ENCODE measurements at regions not wholly inside any gene's neighbourhood (a gene's known extent, or its start where the extent isn't known, plus 50 kb on each side); places are given as distances from the start of the nearest gene placed in this dataset.

GRCh38 chr5:18078157-18078556, 443.9 kb downstream of the TAF11L14 start:
- TF ChIP-seq CTCF (IDR thresholded peaks at IDR 0.05; ENCODE audit: borderline replicate concordance, extremely low read depth, low read length, poor library complexity, severe bottlenecking) (no peak), EZH2 (IDR thresholded peaks at IDR 0.05; ENCODE audit: borderline replicate concordance, low read depth, low read length, severe bottlenecking) (no peak)
- no peaks in the 10 kb centered on the region for H3K27me3 ChIP-seq (ENCODE audit: insufficient read depth, low read length, poor library complexity)
- H3K4me3 ChIP-seq (ENCODE audit: low read depth in 1 of 2, low read length in 2 of 2), result no peak overlapping the region
- H3K9ac ChIP-seq (ENCODE audit: low read depth, low read length), result no peak overlapping the region
- no peak overlapping the region for H3K4me2 ChIP-seq (ENCODE audit: insufficient read depth, low read length)
- H4K20me1 ChIP-seq (ENCODE audit: insufficient read depth, low read length), result no peaks in the 10 kb centered on the region
- no peaks in the 10 kb centered on the region for H3K79me2 ChIP-seq (ENCODE audit: insufficient read depth, low read length)
- no peak for ATAC-seq (ENCODE audit: insufficient read depth, low read depth)
- H3K27ac ChIP-seq (ENCODE audit: low read length), result no peak overlapping the region
- no peak overlapping the region for H2AFZ ChIP-seq (ENCODE audit: low read depth, low read length)
- DNase-seq, result no peak
- H3K36me3 ChIP-seq (ENCODE audit: insufficient read depth, low read length), result no peaks in the 10 kb centered on the region
- H3K9me3 ChIP-seq (ENCODE audit: insufficient read depth, low read length, severe bottlenecking), result no peaks in the 10 kb centered on the region
- no peaks in the 10 kb centered on the region for H3K4me1 ChIP-seq (ENCODE audit: insufficient read depth, low read length)

- Histone ChIP-seq H3K4me3 (ENCODE audit: low read depth in 1 of 2, low read length in 2 of 2) (no peak overlapping the region), H3K9me3 (ENCODE audit: insufficient read depth, low read length, severe bottlenecking) (no peaks in the 10 kb centered on the region), H3K4me1 (ENCODE audit: insufficient read depth, low read length) (no peaks in the 10 kb centered on the region), H3K27ac (ENCODE audit: low read length) (no peak overlapping the region), H4K20me1 (ENCODE audit: insufficient read depth, low read length) (no peaks in the 10 kb centered on the region), H3K9ac (ENCODE audit: low read depth, low read length) (no peak overlapping the region), H3K79me2 (ENCODE audit: insufficient read depth, low read length) (no peaks in the 10 kb centered on the region), H3K36me3 (ENCODE audit: insufficient read depth, low read length) (no peaks in the 10 kb centered on the region), H3K4me2 (ENCODE audit: insufficient read depth, low read length) (no peak overlapping the region), H3K27me3 (ENCODE audit: insufficient read depth, low read length, poor library complexity) (no peaks in the 10 kb centered on the region), H2AFZ (ENCODE audit: low read depth, low read length) (no peak overlapping the region)
- ATAC-seq (ENCODE audit: insufficient read depth, low read depth) (no peak), DNase-seq (no peak)
- TF ChIP-seq CTCF (IDR thresholded peaks at IDR 0.05; ENCODE audit: borderline replicate concordance, extremely low read depth, low read length, poor library complexity, severe bottlenecking) (no peak), EZH2 (IDR thresholded peaks at IDR 0.05; ENCODE audit: borderline replicate concordance, low read depth, low read length, severe bottlenecking) (no peak)
Measured at GRCh38 chr5:18079831-18080230, 445.6 kb downstream of the TAF11L14 start.

GRCh38 chr5:18088020-18088579, 453.8 kb downstream of the TAF11L14 start:
- DNase-seq, result no peak
- Histone ChIP-seq H3K27ac (ENCODE audit: low read length) (no peak overlapping the region), H3K27me3 (ENCODE audit: insufficient read depth, low read length, poor library complexity) (no peaks in the 10 kb centered on the region), H3K4me2 (ENCODE audit: insufficient read depth, low read length) (no peak overlapping the region), H3K79me2 (ENCODE audit: insufficient read depth, low read length) (no peaks in the 10 kb centered on the region), H4K20me1 (ENCODE audit: insufficient read depth, low read length) (no peaks in the 10 kb centered on the region), H3K9me3 (ENCODE audit: insufficient read depth, low read length, severe bottlenecking) (no peaks in the 10 kb centered on the region), H3K4me3 (ENCODE audit: low read depth in 1 of 2, low read length in 2 of 2) (no peak overlapping the region), H3K9ac (ENCODE audit: low read depth, low read length) (no peak overlapping the region), H3K36me3 (ENCODE audit: insufficient read depth, low read length) (no peaks in the 10 kb centered on the region), H2AFZ (ENCODE audit: low read depth, low read length) (no peak overlapping the region), H3K4me1 (ENCODE audit: insufficient read depth, low read length) (no peaks in the 10 kb centered on the region)
- TF ChIP-seq EZH2 (IDR thresholded peaks at IDR 0.05; ENCODE audit: borderline replicate concordance, low read depth, low read length, severe bottlenecking) (no peak), CTCF (IDR thresholded peaks at IDR 0.05; ENCODE audit: borderline replicate concordance, extremely low read depth, low read length, poor library complexity, severe bottlenecking) (no peak)
- no peak for ATAC-seq (ENCODE audit: insufficient read depth, low read depth)

- Histone ChIP-seq H3K4me3 (ENCODE audit: low read depth in 1 of 2, low read length in 2 of 2) (no peak overlapping the region), H3K27ac (ENCODE audit: low read length) (no peak overlapping the region), H3K9ac (ENCODE audit: low read depth, low read length) (no peak overlapping the region), H3K36me3 (ENCODE audit: insufficient read depth, low read length) (no peaks in the 10 kb centered on the region), H3K79me2 (ENCODE audit: insufficient read depth, low read length) (no peaks in the 10 kb centered on the region), H3K27me3 (ENCODE audit: insufficient read depth, low read length, poor library complexity) (no peaks in the 10 kb centered on the region), H3K4me1 (ENCODE audit: insufficient read depth, low read length) (no peaks in the 10 kb centered on the region), H3K4me2 (ENCODE audit: insufficient read depth, low read length) (no peak overlapping the region), H3K9me3 (ENCODE audit: insufficient read depth, low read length, severe bottlenecking) (no peaks in the 10 kb centered on the region), H2AFZ (ENCODE audit: low read depth, low read length) (no peak overlapping the region), H4K20me1 (ENCODE audit: insufficient read depth, low read length) (no peaks in the 10 kb centered on the region)
- TF ChIP-seq CTCF (IDR thresholded peaks at IDR 0.05; ENCODE audit: borderline replicate concordance, extremely low read depth, low read length, poor library complexity, severe bottlenecking) (no peak), EZH2 (IDR thresholded peaks at IDR 0.05; ENCODE audit: borderline replicate concordance, low read depth, low read length, severe bottlenecking) (no peak)
- no peak for ATAC-seq (ENCODE audit: insufficient read depth, low read depth)
- DNase-seq, result no peak
Measured at GRCh38 chr5:18090177-18090576, 455.9 kb downstream of the TAF11L14 start.

Measured in DND-41 (cell line).